ENCODE measurements at regions not wholly inside any gene's neighbourhood (a gene's known extent, or its start where the extent isn't known, plus 50 kb on each side); places are given as distances from the start of the nearest gene placed in this dataset.

- no peak overlapping the region for H3K27ac Mint-ChIP-seq (ENCODE audit: unreplicated experiment)
- H3K36me3 Mint-ChIP-seq (ENCODE audit: low read depth), result no peaks in the 10 kb centered on the region
- H3K4me3 Mint-ChIP-seq (ENCODE audit: unreplicated experiment), result peak overlapping the region; percentile 28
- no peaks in the 10 kb centered on the region for H3K9me3 Mint-ChIP-seq (ENCODE audit: low read depth)
- peak; percentile 98 for TF ChIP-seq CTCF (IDR thresholded peaks at IDR 0.05)
- H3K27me3 Mint-ChIP-seq (ENCODE audit: low read depth), result peaks cover 18% of the 10 kb centered on the region
- DNase-seq (ENCODE audit: low spot score), result no peak
- peaks cover 3% of the 10 kb centered on the region for H3K4me1 Mint-ChIP-seq (ENCODE audit: low read depth)
These were observed 304.7 kb downstream of the FBXO15 start for GRCh38 chr18:73842795-73843394.

- TF ChIP-seq CTCF (IDR thresholded peaks at IDR 0.05), result peak; percentile 41
- DNase-seq (ENCODE audit: low spot score), result no peak
- Mint-ChIP-seq H3K4me3 (ENCODE audit: unreplicated experiment) (no peak overlapping the region), H3K27ac (ENCODE audit: unreplicated experiment) (no peak overlapping the region), H3K9me3 (ENCODE audit: low read depth) (no peaks in the 10 kb centered on the region), H3K36me3 (ENCODE audit: low read depth) (no peaks in the 10 kb centered on the region), H3K27me3 (ENCODE audit: low read depth) (peaks cover 18% of the 10 kb centered on the region), H3K4me1 (ENCODE audit: low read depth) (peaks cover 3% of the 10 kb centered on the region)
These were observed 306.0 kb downstream of the FBXO15 start for GRCh38 chr18:73841661-73842060.

GRCh38 chr18:73840319-73840945, 307.2 kb downstream of the FBXO15 start:
- Mint-ChIP-seq H3K4me1 (ENCODE audit: low read depth) (peaks cover 3% of the 10 kb centered on the region), H3K27ac (ENCODE audit: unreplicated experiment) (no peak overlapping the region), H3K9me3 (ENCODE audit: low read depth) (no peaks in the 10 kb centered on the region), H3K36me3 (ENCODE audit: low read depth) (no peaks in the 10 kb centered on the region), H3K27me3 (ENCODE audit: low read depth) (peaks cover 18% of the 10 kb centered on the region), H3K4me3 (ENCODE audit: unreplicated experiment) (no peak overlapping the region)
- DNase-seq (ENCODE audit: low spot score), result no peak
- TF ChIP-seq CTCF (IDR thresholded peaks at IDR 0.05), result no peak

GRCh38 chr18:73839441-73839840, 308.2 kb downstream of the FBXO15 start:
- H3K27me3 Mint-ChIP-seq (ENCODE audit: low read depth), result peaks cover 16% of the 10 kb centered on the region
- no peak overlapping the region for H3K4me3 Mint-ChIP-seq (ENCODE audit: unreplicated experiment)
- peaks cover 3% of the 10 kb centered on the region for H3K4me1 Mint-ChIP-seq (ENCODE audit: low read depth)
- H3K9me3 Mint-ChIP-seq (ENCODE audit: low read depth), result no peaks in the 10 kb centered on the region
- no peak for DNase-seq (ENCODE audit: low spot score)
- no peak for TF ChIP-seq CTCF (IDR thresholded peaks at IDR 0.05)
- H3K27ac Mint-ChIP-seq (ENCODE audit: unreplicated experiment), result no peak overlapping the region
- H3K36me3 Mint-ChIP-seq (ENCODE audit: low read depth), result no peaks in the 10 kb centered on the region

- peaks cover 8% of the 10 kb centered on the region for H3K27me3 Mint-ChIP-seq (ENCODE audit: low read depth)
- no peaks in the 10 kb centered on the region for H3K36me3 Mint-ChIP-seq (ENCODE audit: low read depth)
- peaks cover 3% of the 10 kb centered on the region for H3K4me1 Mint-ChIP-seq (ENCODE audit: low read depth)
- H3K27ac Mint-ChIP-seq (ENCODE audit: unreplicated experiment), result no peak overlapping the region
- no peak for DNase-seq (ENCODE audit: low spot score)
- no peak overlapping the region for H3K4me3 Mint-ChIP-seq (ENCODE audit: unreplicated experiment)
- no peaks in the 10 kb centered on the region for H3K9me3 Mint-ChIP-seq (ENCODE audit: low read depth)
- TF ChIP-seq CTCF (IDR thresholded peaks at IDR 0.05), result no peak
These were observed 309.5 kb downstream of the FBXO15 start for GRCh38 chr18:73838107-73838506.
